ENCODE measurements at regions not wholly inside any gene's neighbourhood (a gene's known extent, or its start where the extent isn't known, plus 50 kb on each side); places are given as distances from the start of the nearest gene placed in this dataset.

GRCh38 chr6:135126034-135126433, 55.1 kb upstream of the MYB start:
- no peak overlapping the region for H3K4me3 ChIP-seq (ENCODE audit: low read length)
- no peak overlapping the region for H3K4me2 ChIP-seq (ENCODE audit: low read length)
- H3K36me3 ChIP-seq (ENCODE audit: control insufficient read depth, low read length), result no peaks in the 10 kb centered on the region
- H3K79me2 ChIP-seq (ENCODE audit: control insufficient read depth, low read length), result no peaks in the 10 kb centered on the region
- no peaks in the 10 kb centered on the region for H3K9me3 ChIP-seq (ENCODE audit: control insufficient read depth, insufficient read depth, low read length)
- no peaks in the 10 kb centered on the region for H3K9me2 ChIP-seq (replicated peaks; ENCODE audit: control insufficient read depth, low read length)
- H4K20me1 ChIP-seq (ENCODE audit: control insufficient read depth, insufficient read depth, low read depth, low read length), result no peaks in the 10 kb centered on the region
- H3F3A ChIP-seq (ENCODE audit: control insufficient read depth, insufficient read depth), result no peaks in the 10 kb centered on the region
- H3K27me3 ChIP-seq (ENCODE audit: control insufficient read depth, low read length), result no peaks in the 10 kb centered on the region
- peaks cover 13% of the 10 kb centered on the region for H3K4me1 ChIP-seq (ENCODE audit: control insufficient read depth, low read length)
- TF ChIP-seq CTCF (IDR thresholded peaks at IDR 0.05; ENCODE audit: low read depth, low read length, poor library complexity, severe bottlenecking) (no peak), EZH2phosphoT487 (IDR thresholded peaks at IDR 0.05; ENCODE audit: borderline replicate concordance, low read length) (no peak)
- H3K27ac ChIP-seq (ENCODE audit: low read depth, low read length), result no peak overlapping the region

- H3K79me2 ChIP-seq (ENCODE audit: control insufficient read depth, low read length), result no peaks in the 10 kb centered on the region
- no peak for TF ChIP-seq EZH2phosphoT487 (IDR thresholded peaks at IDR 0.05; ENCODE audit: borderline replicate concordance, low read length)
- no peak for TF ChIP-seq CTCF (IDR thresholded peaks at IDR 0.05; ENCODE audit: low read depth, low read length, poor library complexity, severe bottlenecking)
- H3K9me3 ChIP-seq (ENCODE audit: control insufficient read depth, insufficient read depth, low read length), result no peaks in the 10 kb centered on the region
Observed at GRCh38 chr6:135121434-135121833, 59.7 kb upstream of the MYB start.

GRCh38 chr6:135118134-135118730, 62.9 kb upstream of the MYB start:
- no peaks in the 10 kb centered on the region for H4K20me1 ChIP-seq (ENCODE audit: control insufficient read depth, insufficient read depth, low read depth, low read length)
- TF ChIP-seq CTCF (IDR thresholded peaks at IDR 0.05; ENCODE audit: low read depth, low read length, poor library complexity, severe bottlenecking), result no peak
- no peak for TF ChIP-seq EZH2phosphoT487 (IDR thresholded peaks at IDR 0.05; ENCODE audit: borderline replicate concordance, low read length)
- no peak overlapping the region for H3K4me2 ChIP-seq (ENCODE audit: low read length)
- no peaks in the 10 kb centered on the region for H3K9me3 ChIP-seq (ENCODE audit: control insufficient read depth, insufficient read depth, low read length)
- peaks cover 3% of the 10 kb centered on the region; the same call in 1 of the 2 replicates for H3F3A ChIP-seq (ENCODE audit: control insufficient read depth, insufficient read depth)
- no peak overlapping the region for H3K27ac ChIP-seq (ENCODE audit: low read depth, low read length)
- H3K4me3 ChIP-seq (ENCODE audit: low read length), result no peak overlapping the region
- peaks cover 52% of the 10 kb centered on the region for H3K4me1 ChIP-seq (ENCODE audit: control insufficient read depth, low read length)
- H3K27me3 ChIP-seq (ENCODE audit: control insufficient read depth, low read length), result no peaks in the 10 kb centered on the region
- no peaks in the 10 kb centered on the region for H3K36me3 ChIP-seq (ENCODE audit: control insufficient read depth, low read length)
- H3K79me2 ChIP-seq (ENCODE audit: control insufficient read depth, low read length), result no peaks in the 10 kb centered on the region
- H3K9me2 ChIP-seq (replicated peaks; ENCODE audit: control insufficient read depth, low read length), result no peaks in the 10 kb centered on the region

More at GRCh38 chr6:135121434-135121833, 59.7 kb upstream of the MYB start:
- H3F3A ChIP-seq (ENCODE audit: control insufficient read depth, insufficient read depth), result no peaks in the 10 kb centered on the region
- peaks cover 24% of the 10 kb centered on the region for H3K4me1 ChIP-seq (ENCODE audit: control insufficient read depth, low read length)
- no peaks in the 10 kb centered on the region for H3K36me3 ChIP-seq (ENCODE audit: control insufficient read depth, low read length)
- H3K9me2 ChIP-seq (replicated peaks; ENCODE audit: control insufficient read depth, low read length), result no peaks in the 10 kb centered on the region
- H3K27me3 ChIP-seq (ENCODE audit: control insufficient read depth, low read length), result no peaks in the 10 kb centered on the region
- no peaks in the 10 kb centered on the region for H4K20me1 ChIP-seq (ENCODE audit: control insufficient read depth, insufficient read depth, low read depth, low read length)
- no peak overlapping the region for H3K4me3 ChIP-seq (ENCODE audit: low read length)
- no peak overlapping the region for H3K4me2 ChIP-seq (ENCODE audit: low read length)
- no peak overlapping the region for H3K27ac ChIP-seq (ENCODE audit: low read depth, low read length)

All from DOHH2 (cell line).